A204.1 (cell line): ENCODE measurements at regions not wholly inside any gene's neighbourhood (a gene's known extent, or its start where the extent isn't known, plus 50 kb on each side); places are given as distances from the start of the nearest gene placed in this dataset.

Experiments used
- FAIRE-seq: peaks from 2 replicates; lab custom pipeline; 2012; peaks lifted over from hg19 to GRCh38; lab: Jason Lieb, UNC

- FAIRE-seq = no peak
Observed at GRCh38 chr3:56864090-56864489, 62.3 kb upstream of the ARHGEF3 start.

- no peak for FAIRE-seq
Observed at GRCh38 chr3:56862352-56863062, 60.8 kb upstream of the ARHGEF3 start.

- FAIRE-seq = no peak
Observed at GRCh38 chr3:56861511-56861910, 59.8 kb upstream of the ARHGEF3 start.

GRCh38 chr3:56860939-56861338 lies 59.2 kb upstream of the ARHGEF3 start:
- no peak for FAIRE-seq

- no peak for FAIRE-seq
Observed at GRCh38 chr3:56860351-56860750, 58.6 kb upstream of the ARHGEF3 start.

- no peak for FAIRE-seq
Observed at GRCh38 chr3:56858331-56858730, 56.6 kb upstream of the ARHGEF3 start.

GRCh38 chr3:56857178-56857577 lies 55.4 kb upstream of the ARHGEF3 start:
- FAIRE-seq = no peak

GRCh38 chr3:56856752-56857151 lies 55.0 kb upstream of the ARHGEF3 start:
- no peak for FAIRE-seq

GRCh38 chr3:56855856-56856512 lies 54.2 kb upstream of the ARHGEF3 start:
- no peak for FAIRE-seq

GRCh38 chr3:56854856-56855611 lies 53.3 kb upstream of the ARHGEF3 start:
- no peak for FAIRE-seq

GRCh38 chr3:56851966-56852884 lies 50.5 kb upstream of the ARHGEF3 start:
- no peak for FAIRE-seq
